Fibroblast of skin of scalp (primary cell): ENCODE measurements at regions not wholly inside any gene's neighbourhood (a gene's known extent, or its start where the extent isn't known, plus 50 kb on each side); places are given as distances from the start of the nearest gene placed in this dataset.
"Not testable (repeated sequence)": the region's sequence is repeated elsewhere in the genome, so short reads cannot be mapped to it uniquely, and the experiment has no call there.

Experiments used
- DNase-seq: peaks from one replicate; pipeline ENCODE4 v3.0.0-alpha.2; 2013

GRCh38 chr5:147084702-147085101, 150.1 kb upstream of the STK32A start:
- DNase-seq = no peak

- DNase-seq = no peak
Measured at GRCh38 chr5:147085409-147085808, 149.4 kb upstream of the STK32A start.

- no peak for DNase-seq
Measured at GRCh38 chr5:147092044-147092443, 142.8 kb upstream of the STK32A start.

- peak; percentile 2 for DNase-seq
Measured at GRCh38 chr5:147093138-147093537, 141.7 kb upstream of the STK32A start.

- DNase-seq = no peak
Measured at GRCh38 chr5:147095740-147096139, 139.1 kb upstream of the STK32A start.

GRCh38 chr5:147098233-147098790, 136.5 kb upstream of the STK32A start:
- DNase-seq = peak; percentile 52

- no peak for DNase-seq
Measured at GRCh38 chr5:147101659-147102369, 133.0 kb upstream of the STK32A start.

- DNase-seq = no peak
Measured at GRCh38 chr5:147112899-147113298, 121.9 kb upstream of the STK32A start.

- DNase-seq = no peak
Measured at GRCh38 chr5:147113967-147114366, 120.9 kb upstream of the STK32A start.

- DNase-seq = not testable (repeated sequence)
Measured at GRCh38 chr5:147139759-147140158, 95.1 kb upstream of the STK32A start.

GRCh38 chr5:147140558-147140957, 94.3 kb upstream of the STK32A start:
- DNase-seq = no peak

- not testable (repeated sequence) for DNase-seq
Measured at GRCh38 chr5:147141580-147141979, 93.2 kb upstream of the STK32A start.

- DNase-seq = no peak
Measured at GRCh38 chr5:147143215-147143614, 91.6 kb upstream of the STK32A start.

GRCh38 chr5:147145328-147145727, 89.5 kb upstream of the STK32A start:
- DNase-seq = no peak

- DNase-seq = no peak
Measured at GRCh38 chr5:147148715-147149114, 86.1 kb upstream of the STK32A start.

- no peak for DNase-seq
Measured at GRCh38 chr5:147152086-147152485, 82.7 kb upstream of the STK32A start.

- no peak for DNase-seq
Measured at GRCh38 chr5:147154809-147155208, 80.0 kb upstream of the STK32A start.

GRCh38 chr5:147156012-147156411, 78.8 kb upstream of the STK32A start:
- DNase-seq = no peak

- no peak for DNase-seq
Measured at GRCh38 chr5:147160902-147161700, 73.7 kb upstream of the STK32A start.

- DNase-seq = no peak
Measured at GRCh38 chr5:147162740-147163139, 72.1 kb upstream of the STK32A start.

- no peak for DNase-seq
Measured at GRCh38 chr5:147167529-147167928, 67.3 kb upstream of the STK32A start.

- DNase-seq = peak; percentile 80
Measured at GRCh38 chr5:147168578-147169327, 66.1 kb upstream of the STK32A start.

GRCh38 chr5:147169399-147169798, 65.4 kb upstream of the STK32A start:
- DNase-seq = peak; percentile 42
